ENCODE measurements at regions not wholly inside any gene's neighbourhood (a gene's known extent, or its start where the extent isn't known, plus 50 kb on each side); places are given as distances from the start of the nearest gene placed in this dataset.

DNA sequence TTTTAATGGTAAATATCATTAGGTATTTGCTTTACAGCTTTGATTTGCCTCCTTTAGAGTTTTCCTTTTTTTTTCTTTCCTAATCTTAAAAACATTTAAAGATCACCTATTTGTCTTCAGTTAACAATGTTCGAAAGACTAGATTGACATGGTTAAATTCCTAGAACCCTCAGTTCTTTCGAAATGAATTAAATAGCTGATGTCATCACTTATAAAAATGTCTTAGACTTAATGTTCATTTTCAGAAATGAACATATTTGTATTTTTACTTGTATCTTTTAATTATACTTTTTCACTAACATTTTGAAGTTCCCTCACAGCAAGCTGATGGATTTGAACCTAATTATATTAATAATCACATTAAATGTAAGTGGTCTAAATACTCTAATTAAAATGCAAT is 205.3 kb upstream of the IRX4 start:
- Histone ChIP-seq H3K4me2 (ENCODE audit: low read length) (no peak overlapping the region), H3K36me3 (ENCODE audit: insufficient read depth, low read length) (no peaks in the 10 kb centered on the region), H2AFZ (ENCODE audit: low read depth, low read length) (no peak overlapping the region), H3K4me3 (ENCODE audit: low read length) (no peak overlapping the region), H3K9me3 (ENCODE audit: low read length) (no peaks in the 10 kb centered on the region), H3K9me2 (ENCODE audit: insufficient read depth, low read length) (no peaks in the 10 kb centered on the region), H3F3A (ENCODE audit: insufficient read depth, low read length, poor library complexity, severe bottlenecking) (no peaks in the 10 kb centered on the region), H3K27ac (ENCODE audit: low read length) (no peak overlapping the region), H3K79me2 (replicated peaks; ENCODE audit: insufficient read depth, low read length) (no peaks in the 10 kb centered on the region), H3K27me3 (ENCODE audit: insufficient read depth, low read depth, low read length) (no peaks in the 10 kb centered on the region), H3K9ac (ENCODE audit: low read length) (no peak overlapping the region), H4K20me1 (ENCODE audit: insufficient read depth) (no peaks in the 10 kb centered on the region)
- TF ChIP-seq CTCF (IDR thresholded peaks at IDR 0.05; ENCODE audit: poor library complexity, severe bottlenecking) (no peak), EZH2 (IDR thresholded peaks at IDR 0.05; ENCODE audit: borderline replicate concordance, insufficient read depth, low read length, poor library complexity, severe bottlenecking) (no peak), POLR2AphosphoS5 (IDR thresholded peaks at IDR 0.05) (no peak), SMC3 (conservative IDR thresholded peaks at IDR 0.05; ENCODE audit: poor library complexity) (no peak), EP300 (conservative IDR thresholded peaks at IDR 0.05; ENCODE audit: poor library complexity, severe bottlenecking) (no peak), RAD21 (conservative IDR thresholded peaks at IDR 0.05) (no peak)

- Histone ChIP-seq H3K79me2 (replicated peaks; ENCODE audit: insufficient read depth, low read length) (no peaks in the 10 kb centered on the region), H2AFZ (ENCODE audit: low read depth, low read length) (no peak overlapping the region)
These were observed 192.6 kb upstream of the IRX4 start for GRCh38 chr5:2075365-2075764.

More at GRCh38 chr5:2075365-2075764, 192.6 kb upstream of the IRX4 start:
- H3K27ac ChIP-seq (ENCODE audit: low read length): no peak overlapping the region
- H4K20me1 ChIP-seq (ENCODE audit: insufficient read depth): no peaks in the 10 kb centered on the region
- no peaks in the 10 kb centered on the region for H3K9me2 ChIP-seq (ENCODE audit: insufficient read depth, low read length)
- no peak overlapping the region for H3K4me3 ChIP-seq (ENCODE audit: low read length)
- no peak overlapping the region for H3K9ac ChIP-seq (ENCODE audit: low read length)
- no peak for TF ChIP-seq CTCF (IDR thresholded peaks at IDR 0.05; ENCODE audit: poor library complexity, severe bottlenecking)
- TF ChIP-seq TAF1 (IDR thresholded peaks at IDR 0.05; ENCODE audit: low read depth): no peak
- no peak for TF ChIP-seq MXI1 (conservative IDR thresholded peaks at IDR 0.05; ENCODE audit: poor library complexity, severe bottlenecking)
- TF ChIP-seq POLR2AphosphoS5 (IDR thresholded peaks at IDR 0.05): no peak
- TF ChIP-seq REST (IDR thresholded peaks at IDR 0.05; ENCODE audit: borderline replicate concordance): no peak
- TF ChIP-seq SMC3 (conservative IDR thresholded peaks at IDR 0.05; ENCODE audit: poor library complexity): no peak
- no peak for TF ChIP-seq RAD21 (conservative IDR thresholded peaks at IDR 0.05)
- no peak for TF ChIP-seq EP300 (conservative IDR thresholded peaks at IDR 0.05; ENCODE audit: poor library complexity, severe bottlenecking)
- TF ChIP-seq EZH2 (IDR thresholded peaks at IDR 0.05; ENCODE audit: borderline replicate concordance, insufficient read depth, low read length, poor library complexity, severe bottlenecking): no peak
- H3K4me2 ChIP-seq (ENCODE audit: low read length): no peak overlapping the region
- H3K9me3 ChIP-seq (ENCODE audit: low read length): no peaks in the 10 kb centered on the region
- H3F3A ChIP-seq (ENCODE audit: insufficient read depth, low read length, poor library complexity, severe bottlenecking): no peaks in the 10 kb centered on the region
- H3K36me3 ChIP-seq (ENCODE audit: insufficient read depth, low read length): no peaks in the 10 kb centered on the region
- no peaks in the 10 kb centered on the region for H3K27me3 ChIP-seq (ENCODE audit: insufficient read depth, low read depth, low read length)

All from neural cell (in vitro differentiated cells).